Keratinocyte (primary cell): ENCODE measurements at regions not wholly inside any gene's neighbourhood (a gene's known extent, or its start where the extent isn't known, plus 50 kb on each side); places are given as distances from the start of the nearest gene placed in this dataset.
"Not testable (repeated sequence)": the region's sequence is repeated elsewhere in the genome, so short reads cannot be mapped to it uniquely, and the experiment has no call there.

Source experiments
- DNase-seq: peaks from one replicate; pipeline ENCODE4 v3.0.0-alpha.2; 2011; ENCODE audit warnings: low read depth, missing footprints, low spot score
- FAIRE-seq: peaks from 2 replicates; lab custom pipeline; 2011; peaks lifted over from hg19 to GRCh38; lab: Jason Lieb, UNC
- H2AFZ ChIP-seq: 2 replicates; pipeline ENCODE4 v1.6.0; 2012; ENCODE audit warnings: low read length, control low read depth, inconsistent platforms; ENCODE audit not compliant: control insufficient read depth
- H3K27ac ChIP-seq: 2 replicates; pipeline ENCODE4 v1.5.1; 2011; ENCODE audit warnings: low read length; ENCODE audit not compliant: control insufficient read depth, insufficient read depth
- H3K27me3 ChIP-seq: 3 replicates; pipeline ENCODE4 v1.6.0; 2011; ENCODE audit warnings: low read length; ENCODE audit not compliant: control insufficient read depth, insufficient read depth; ENCODE audit errors: extremely low read depth
- H3K36me3 ChIP-seq, 2 experiments: 2 replicates in 1 of 2; 3 replicates in 1 of 2; pipeline ENCODE4 v1.5.1; 2011; ENCODE audit warnings: low read length in 2 of 2, mild to moderate bottlenecking in 1 of 2; ENCODE audit not compliant: control insufficient read depth in 2 of 2, insufficient read depth in 2 of 2; ENCODE audit errors: extremely low read depth in 1 of 2
- H3K4me1 ChIP-seq: 3 replicates; pipeline ENCODE4 v1.5.1; 2011; ENCODE audit warnings: low read length; ENCODE audit not compliant: control insufficient read depth, insufficient read depth; ENCODE audit errors: extremely low read depth
- H3K4me2 ChIP-seq: 3 replicates; pipeline ENCODE4 v1.6.0; 2011; ENCODE audit warnings: low read depth, low read length; ENCODE audit not compliant: control insufficient read depth, insufficient read depth; ENCODE audit errors: extremely low read depth
- H3K4me3 ChIP-seq, 3 experiments: fragments of 200-600 bp in 1 of 3; sonication (generic) in 1 of 3; 2 replicates in 2 of 3; 3 replicates in 1 of 3; pipeline ENCODE4 v1.5.1; 2011 to 2016; ENCODE audit warnings: low read length in 3 of 3, mild to moderate bottlenecking in 3 of 3, control low read depth in 2 of 3, inconsistent platforms in 1 of 3, low read depth in 1 of 3, mixed read lengths in 1 of 3, mixed run types in 1 of 3, moderate library complexity in 1 of 3; ENCODE audit not compliant: control insufficient read depth in 2 of 3, insufficient read depth in 2 of 3; ENCODE audit errors: extremely low read depth in 1 of 3
- H3K79me2 ChIP-seq: 2 replicates; pipeline ENCODE4 v1.6.0; 2012; ENCODE audit warnings: low read length; ENCODE audit not compliant: control insufficient read depth, insufficient read depth
- H3K9ac ChIP-seq: 3 replicates; pipeline ENCODE4 v1.6.0; 2011; ENCODE audit warnings: low read length; ENCODE audit not compliant: control insufficient read depth, insufficient read depth; ENCODE audit errors: extremely low read depth
- H3K9me1 ChIP-seq: 3 replicates; pipeline ENCODE4 v1.6.0; 2011; ENCODE audit warnings: low read length; ENCODE audit not compliant: control insufficient read depth, insufficient read depth; ENCODE audit errors: extremely low read depth
- H3K9me3 ChIP-seq: 2 replicates; pipeline ENCODE4 v1.5.1; 2012; ENCODE audit warnings: low read depth, low read length; ENCODE audit not compliant: control insufficient read depth
- H4K20me1 ChIP-seq: 3 replicates; pipeline ENCODE4 v1.6.0; 2011; ENCODE audit warnings: low read length; ENCODE audit not compliant: control insufficient read depth, insufficient read depth; ENCODE audit errors: extremely low read depth
- EZH2 ChIP-seq: IDR thresholded peaks from one replicate; pipeline ENCODE4 v1.6.1; 2012; ENCODE audit warnings: inconsistent platforms, mild to moderate bottlenecking, low read length, moderate library complexity
- dilution Hi-C: fragments of 300-500 bp; cut with MboI; formaldehyde crosslinking; loops from one replicate; pipeline ENCODE4 v1.7.0; 2020; ENCODE audit warnings: low sequenced_read_pairs; ENCODE audit not compliant: extremely low pct_ligation_motif_present

DNA sequence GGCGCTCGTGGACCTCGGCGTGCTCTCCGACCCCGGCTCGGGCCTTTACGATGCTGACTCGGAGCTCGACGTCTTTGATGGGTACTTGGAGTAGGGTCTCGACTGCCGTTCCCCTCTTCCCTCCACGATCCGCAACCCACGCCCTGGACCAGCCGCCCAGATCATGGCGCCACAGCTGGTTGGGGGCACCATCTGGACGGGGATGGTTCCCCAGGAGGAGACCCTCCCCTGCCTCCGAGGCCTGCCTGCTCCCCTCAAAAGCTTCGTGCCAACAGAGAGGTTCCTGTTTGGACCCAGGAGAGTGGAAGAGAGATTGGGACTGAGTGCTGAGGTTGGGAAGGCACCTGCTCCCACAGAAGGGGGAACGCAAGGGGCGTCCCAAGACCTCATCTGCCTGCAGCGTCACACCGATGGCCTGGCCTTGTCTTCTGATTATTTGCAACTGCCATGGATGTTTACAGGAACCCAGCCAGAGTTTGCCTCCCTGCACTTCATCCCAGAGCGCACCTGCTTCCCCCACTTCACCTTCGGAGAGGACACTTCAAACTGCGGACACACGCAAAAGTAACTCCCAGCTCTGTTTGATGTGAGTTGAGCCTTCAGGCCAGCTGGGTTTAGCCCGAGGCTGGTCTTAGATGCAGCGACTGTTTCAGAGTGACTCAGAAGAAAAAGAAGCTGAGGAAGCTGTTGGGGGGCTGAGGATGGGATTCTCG lies 71.2 kb upstream of the NIPA1 start:
- H3K9ac ChIP-seq, H3K4me3 ChIP-seq, H3K27ac ChIP-seq, H3K36me3 ChIP-seq, DNase-seq, H2AFZ ChIP-seq, H3K27me3 ChIP-seq, H3K4me1 ChIP-seq, H3K79me2 ChIP-seq, H4K20me1 ChIP-seq, H3K9me1 ChIP-seq, H3K4me2 ChIP-seq, FAIRE-seq, dilution Hi-C loops, H3K9me3 ChIP-seq: not testable (repeated sequence)
- peak; percentile 31 for TF ChIP-seq EZH2

DNA sequence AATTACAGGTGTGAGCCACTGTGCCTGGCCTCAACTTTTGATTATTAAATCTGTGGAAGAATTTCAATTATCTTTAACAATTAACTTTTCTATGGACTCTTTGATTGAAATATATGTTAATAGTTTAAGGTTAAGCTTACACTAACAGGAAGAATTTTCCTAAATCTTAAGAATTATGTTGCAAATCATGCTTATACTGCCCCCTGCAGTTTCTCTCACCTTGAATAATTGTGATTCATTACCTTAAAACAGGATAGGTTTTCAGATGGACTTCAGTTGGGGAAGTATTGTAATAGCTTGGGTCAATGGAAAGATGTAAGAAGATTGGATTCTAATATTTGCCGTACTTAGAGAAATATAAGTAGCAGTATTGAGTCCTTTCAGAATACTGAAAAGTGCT lies 66.5 kb upstream of the NIPA1 start:
- H3K79me2 ChIP-seq, H4K20me1 ChIP-seq, FAIRE-seq, dilution Hi-C loops, H3K36me3 ChIP-seq, H3K9ac ChIP-seq, H3K27ac ChIP-seq, H3K4me1 ChIP-seq, H3K9me3 ChIP-seq, DNase-seq, H2AFZ ChIP-seq, H3K4me2 ChIP-seq, H3K9me1 ChIP-seq, H3K4me3 ChIP-seq, H3K27me3 ChIP-seq: not testable (repeated sequence)

DNA sequence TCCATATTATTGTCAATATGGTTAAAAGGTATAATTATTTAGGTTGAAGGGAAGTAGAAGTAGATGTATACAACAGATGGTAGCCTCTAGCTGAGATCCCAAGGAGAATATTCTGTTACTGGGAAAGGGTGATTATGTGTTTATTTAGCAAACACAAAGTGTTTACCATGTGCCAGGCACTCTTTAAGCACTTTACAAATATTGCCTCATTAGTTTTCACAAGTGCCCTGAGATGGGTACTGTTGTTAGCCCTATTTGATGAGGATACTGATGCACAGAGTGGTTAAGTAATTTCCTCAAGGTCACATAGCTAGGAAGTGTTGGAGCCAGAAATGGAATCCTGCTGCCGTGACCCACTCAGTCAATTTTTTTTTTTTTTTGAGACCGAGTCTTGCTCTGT lies 60.3 kb upstream of the NIPA1 start:
- FAIRE-seq, H3K9ac ChIP-seq, H3K4me2 ChIP-seq, H3K27ac ChIP-seq, H3K27me3 ChIP-seq, H3K4me3 ChIP-seq, H3K36me3 ChIP-seq, H3K79me2 ChIP-seq, dilution Hi-C loops, H3K9me1 ChIP-seq, H4K20me1 ChIP-seq, H2AFZ ChIP-seq, H3K4me1 ChIP-seq, H3K9me3 ChIP-seq, DNase-seq: not testable (repeated sequence)

DNA sequence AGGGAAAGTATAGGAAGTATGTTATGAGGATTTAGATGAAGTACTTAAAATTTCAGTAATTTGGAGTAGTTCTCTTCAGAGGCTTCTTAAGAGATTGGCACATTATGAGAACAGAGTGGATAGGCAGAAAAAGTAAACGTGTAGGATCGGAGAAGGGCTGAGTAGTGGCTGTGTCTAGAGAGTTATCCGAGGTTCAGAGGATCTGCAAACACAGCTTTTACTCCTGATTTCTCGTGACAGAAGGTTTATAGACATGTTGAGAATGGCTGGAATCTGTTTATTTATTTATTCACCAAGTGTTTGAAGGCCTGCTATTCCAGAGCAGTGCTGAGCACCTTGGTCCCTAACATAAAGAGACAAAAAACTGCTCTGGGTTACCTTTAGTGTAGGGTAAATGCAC lies 51.4 kb upstream of the NIPA1 start:
- H2AFZ ChIP-seq, H3K27ac ChIP-seq, FAIRE-seq, H3K27me3 ChIP-seq, H3K36me3 ChIP-seq, H3K79me2 ChIP-seq, H3K4me2 ChIP-seq, H3K9me3 ChIP-seq, H3K9me1 ChIP-seq, dilution Hi-C loops, H3K9ac ChIP-seq, H4K20me1 ChIP-seq, H3K4me3 ChIP-seq, H3K4me1 ChIP-seq, DNase-seq: not testable (repeated sequence)
